Heart left ventricle (tissue), 16 donors: ENCODE measurements at regions not wholly inside any gene's neighbourhood (a gene's known extent, or its start where the extent isn't known, plus 50 kb on each side); places are given as distances from the start of the nearest gene placed in this dataset.

ENCODE experiments used
- ATAC-seq, 4 donors: fragments of 200-7000 bp; cut with Tn5 transposase; one replicate each; pipeline ENCODE4 v1.9.1; 2020 to 2022; ENCODE audit warnings: moderate library complexity in 4 of 4, mild to moderate bottlenecking in 3 of 4, moderate number of reproducible peaks in 1 of 4
- DNase-seq, 5 donors: peaks; one replicate each; pipeline ENCODE4 v3.0.0-alpha.2; 2020
- H3K27ac ChIP-seq, 12 donors: fragments of 200-600 bp; sonication (generic) in 4 of 12; one replicate each; pipeline versions ENCODE4 v1.5.0 to v1.8.0; 2016 to 2022; ENCODE audit warnings: mild to moderate bottlenecking in 2 of 12
- H3K27me3 ChIP-seq, 9 donors: fragments of 200-600 bp; sonication (generic) in 2 of 9; one replicate each; pipeline versions ENCODE4 v1.5.1 to v1.8.0; 2016 to 2022; ENCODE audit warnings: mild to moderate bottlenecking in 3 of 9
- H3K36me3 ChIP-seq, 9 donors: fragments of 200-600 bp; sonication (generic) in 2 of 9; one replicate each; pipeline versions ENCODE4 v1.5.0 to v1.8.0; 2018 to 2022; ENCODE audit warnings: mild to moderate bottlenecking in 2 of 9
- H3K4me1 ChIP-seq, 12 donors: fragments of 200-600 bp; sonication (generic) in 4 of 12; one replicate each; pipeline versions ENCODE4 v1.5.0 to v1.8.0; 2016 to 2022; ENCODE audit warnings: mild to moderate bottlenecking in 3 of 12
- H3K4me3 ChIP-seq, 12 donors: fragments of 200-600 bp; sonication (generic) in 4 of 12; one replicate each; pipeline versions ENCODE4 v1.5.0 to v1.8.0; 2017 to 2022; ENCODE audit warnings: mild to moderate bottlenecking in 9 of 12, moderate library complexity in 4 of 12
- H3K9me3 ChIP-seq, 12 donors: fragments of 200-600 bp; sonication (generic) in 4 of 12; one replicate each; pipeline versions ENCODE4 v1.5.0 to v1.8.0; 2016 to 2022; ENCODE audit warnings: mild to moderate bottlenecking in 1 of 12
- CTCF ChIP-seq, 12 donors: fragments of 200-600 bp; sonication (generic) in 4 of 12; IDR thresholded peaks; one replicate each; pipeline versions ENCODE4 v1.5.0 to v1.8.0; 2018 to 2022; ENCODE audit warnings: antibody characterized with exemption in 12 of 12, mild to moderate bottlenecking in 5 of 12
- POLR2A ChIP-seq, 2 donors: fragments of 450-650 bp; IDR thresholded peaks; one replicate each; pipeline ENCODE4 v1.6.1; 2017; ENCODE audit warnings: antibody characterized with exemption in 2 of 2, mild to moderate bottlenecking in 2 of 2, moderate library complexity in 2 of 2
- WGBS, 4 donors: extraction: QIAGEN DNeasy Blood & Tissue Kit in 2 of 4; methylation state at CpG; one replicate each; pipeline versions ENCODE4 v1.1.5 to v1.1.7; 2013 to 2018; 5-methylcytosine and 5-hydroxymethylcytosine counted together
- intact Hi-C, 10 donors: fragments of 100-400 bp; cut with DNase I; formaldehyde crosslinking; loops; one replicate each; pipeline versions ENCODE4 v1.11.1 to v1.14.2; 2022
- donor health status: ischemic (EF 13 %, LVEDD 7.1; RV severe dilation, severe dysfunction).
- donor health status: healthy with polysubstance abuse.
- donor health status: DM: no; HTN: yes; CAD: no.
- donor health status: DM: no; HTN: no; CAD: no.
- donor health status: ischemic (EF 25% LVEDD 6.9; RV normal size, moderate dysfunction).
- donor health status: ischemic (EF 25% LVEDD 5.7; RV mildly dilated, moderate dysfunction).
- donor health status: healthy.
- donor health status: DM: yes; HTN: yes; CAD: no.
- donor health status: ischemic (EF 35%, LVEDD 5.7; RV mildly dilated, moderate dysfunction).
- donor health status: nonischemic (EF 11% LVEDD 7.7; RV severe dilation, severe dysfunction).
- donor health status: DM: yes; HTN: yes; CAD: no.
- donor health status: PGD.
- donor health status: ischemic (EF 29% LVEDD 5.4; RV normal size, mild dysfunction).
- donor health status: nonischemic (EF 23%, LVEDD 6.1; RV moderate dilation, normal function).

DNA sequence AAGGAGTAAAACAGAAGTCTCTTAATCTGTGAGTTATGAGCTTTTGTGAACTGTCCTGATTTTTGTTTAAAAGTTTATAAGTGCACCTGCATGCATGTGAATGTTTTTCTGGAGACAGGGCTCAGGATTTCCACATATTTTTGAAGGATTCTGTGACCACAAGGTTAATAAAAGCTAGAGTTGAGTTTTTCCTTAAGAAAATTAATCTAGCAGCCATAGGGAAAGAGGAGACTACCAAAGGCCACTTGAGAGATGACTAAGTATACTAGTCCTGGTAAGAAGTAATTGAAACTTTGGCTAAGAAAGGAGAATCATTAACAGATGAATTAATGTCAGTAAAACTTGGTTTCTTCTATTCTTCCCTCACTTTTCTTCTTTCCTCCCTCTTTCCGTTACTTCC, 176.8 kb upstream of the EPHA3 start:
- H3K4me1 ChIP-seq = no peaks in the 10 kb centered on the region
- TF ChIP-seq CTCF (IDR thresholded peaks at IDR 0.05) = no peak
- TF ChIP-seq POLR2A (IDR thresholded peaks at IDR 0.05) = no peak
- H3K27ac ChIP-seq = no peak overlapping the region
- no peaks in the 10 kb centered on the region for H3K36me3 ChIP-seq
- H3K4me3 ChIP-seq = no peak overlapping the region
- ATAC-seq (no peak), DNase-seq (no peak)
- H3K27me3 ChIP-seq = no peaks in the 10 kb centered on the region
- intact Hi-C loops = no loop called here
- 75 to 84% (median 80%) methylated on average over 1 of the region's 1 CpG for WGBS, 4 donors
- H3K9me3 ChIP-seq = no peaks in the 10 kb centered on the region

- Histone ChIP-seq H3K9me3 (no peaks in the 10 kb centered on the region), H3K4me3 (no peak overlapping the region), H3K27ac (no peak overlapping the region), H3K4me1 (no peaks in the 10 kb centered on the region), H3K36me3 (no peaks in the 10 kb centered on the region), H3K27me3 (no peaks in the 10 kb centered on the region)
- ATAC-seq (no peak), DNase-seq (no peak)
- WGBS, 4 donors = 68 to 81% (median 74%) methylated on average over 3 of the region's 3 CpGs
- intact Hi-C loops = no loop called here
- TF ChIP-seq POLR2A (IDR thresholded peaks at IDR 0.05) = no peak
- TF ChIP-seq CTCF (IDR thresholded peaks at IDR 0.05) = no peak
Observed at GRCh38 chr3:88936831-88937230, 170.6 kb upstream of the EPHA3 start.

DNA sequence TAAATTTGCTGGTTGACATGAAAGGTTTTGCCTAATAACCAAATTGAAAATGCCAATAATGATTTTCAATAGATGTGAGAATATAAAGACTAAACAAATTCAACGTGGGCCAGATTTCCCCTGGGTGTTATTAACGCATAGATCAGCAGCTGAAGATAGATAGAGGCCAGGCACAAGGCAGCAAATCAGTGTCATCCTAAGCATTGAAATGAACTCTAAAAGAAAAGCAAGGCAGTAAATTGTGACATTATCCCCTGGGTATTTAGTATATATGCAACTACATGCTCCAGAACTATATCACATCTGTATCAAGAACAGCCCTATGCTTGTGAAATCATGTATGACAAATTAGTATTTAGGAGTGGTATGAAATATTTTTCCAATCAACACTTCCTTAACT, 167.1 kb upstream of the EPHA3 start:
- DNase-seq = no peak
- Histone ChIP-seq H3K36me3 (no peaks in the 10 kb centered on the region), H3K9me3 (no peaks in the 10 kb centered on the region), H3K4me3 (no peak overlapping the region), H3K27ac (no peak overlapping the region), H3K27me3 (no peaks in the 10 kb centered on the region), H3K4me1 (no peaks in the 10 kb centered on the region)
- TF ChIP-seq CTCF (IDR thresholded peaks at IDR 0.05) (no peak), POLR2A (IDR thresholded peaks at IDR 0.05) (no peak)
- ATAC-seq = no peak
- 57 to 76% (median 62%) methylated on average over 2 of the region's 2 CpGs for WGBS, 4 donors
- intact Hi-C loops = no loop called here

- Histone ChIP-seq H3K36me3 (no peaks in the 10 kb centered on the region), H3K27ac (no peak overlapping the region), H3K4me1 (no peaks in the 10 kb centered on the region), H3K27me3 (no peaks in the 10 kb centered on the region), H3K9me3 (no peaks in the 10 kb centered on the region), H3K4me3 (no peak overlapping the region)
- no peak for DNase-seq
- TF ChIP-seq POLR2A (IDR thresholded peaks at IDR 0.05) (no peak), CTCF (IDR thresholded peaks at IDR 0.05) (no peak)
- 81 to 88% (median 83%) methylated on average over 2 of the region's 2 CpGs for WGBS, 4 donors
- intact Hi-C loops = no loop called here
- ATAC-seq = no peak
Observed at GRCh38 chr3:88947013-88947412, 160.4 kb upstream of the EPHA3 start.
